MM.1S (cell line): ENCODE measurements at regions not wholly inside any gene's neighbourhood (a gene's known extent, or its start where the extent isn't known, plus 50 kb on each side); places are given as distances from the start of the nearest gene placed in this dataset.

Source experiments
- EZH2 ChIP-seq: fragments of 300-600 bp; sonication (generic); optimal IDR thresholded peaks from 2 replicates; pipeline ENCODE3; 2017; ENCODE audit warnings: low read depth, mild to moderate bottlenecking, antibody characterized with exemption, low read length, mixed read lengths
- TF ChIP-seq, protein P1 (sequence below): fragments of 300-600 bp; sonication (generic); IDR thresholded peaks from 2 replicates; pipeline ENCODE4 v1.5.1; 2016; ENCODE audit warnings: antibody characterized with exemption, low read length, mixed read lengths

DNA sequence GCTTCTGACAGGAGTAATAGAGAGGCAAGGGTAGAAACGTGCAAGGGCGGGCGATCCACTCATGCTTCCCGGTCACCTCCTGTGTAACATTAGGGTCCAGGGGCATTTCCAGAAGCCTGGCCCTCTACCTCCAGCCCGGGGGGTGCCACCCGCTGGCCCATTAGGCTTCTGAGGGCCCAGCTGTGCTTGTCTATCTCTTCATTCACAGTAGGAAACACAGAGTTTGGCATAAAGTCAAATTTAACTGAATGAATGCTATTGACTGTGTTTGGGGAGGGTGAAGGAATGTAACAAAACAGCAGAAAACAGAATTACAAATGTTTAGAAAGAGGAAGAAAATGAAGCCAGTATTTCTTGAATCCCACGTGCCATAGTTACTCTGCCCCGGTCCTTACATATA is 112.4 kb upstream of the SLC66A3 start:
- TF ChIP-seq, protein P1, sequence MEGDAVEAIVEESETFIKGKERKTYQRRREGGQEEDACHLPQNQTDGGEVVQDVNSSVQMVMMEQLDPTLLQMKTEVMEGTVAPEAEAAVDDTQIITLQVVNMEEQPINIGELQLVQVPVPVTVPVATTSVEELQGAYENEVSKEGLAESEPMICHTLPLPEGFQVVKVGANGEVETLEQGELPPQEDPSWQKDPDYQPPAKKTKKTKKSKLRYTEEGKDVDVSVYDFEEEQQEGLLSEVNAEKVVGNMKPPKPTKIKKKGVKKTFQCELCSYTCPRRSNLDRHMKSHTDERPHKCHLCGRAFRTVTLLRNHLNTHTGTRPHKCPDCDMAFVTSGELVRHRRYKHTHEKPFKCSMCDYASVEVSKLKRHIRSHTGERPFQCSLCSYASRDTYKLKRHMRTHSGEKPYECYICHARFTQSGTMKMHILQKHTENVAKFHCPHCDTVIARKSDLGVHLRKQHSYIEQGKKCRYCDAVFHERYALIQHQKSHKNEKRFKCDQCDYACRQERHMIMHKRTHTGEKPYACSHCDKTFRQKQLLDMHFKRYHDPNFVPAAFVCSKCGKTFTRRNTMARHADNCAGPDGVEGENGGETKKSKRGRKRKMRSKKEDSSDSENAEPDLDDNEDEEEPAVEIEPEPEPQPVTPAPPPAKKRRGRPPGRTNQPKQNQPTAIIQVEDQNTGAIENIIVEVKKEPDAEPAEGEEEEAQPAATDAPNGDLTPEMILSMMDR, result no peak
- TF ChIP-seq EZH2, result no peak
